GM03348 (cell line): ENCODE measurements at regions not wholly inside any gene's neighbourhood (a gene's known extent, or its start where the extent isn't known, plus 50 kb on each side); places are given as distances from the start of the nearest gene placed in this dataset.
A peak's percentile ranks its signal among the peaks of the same experiment; 100 is the strongest.

Experiments
- DNase-seq: peaks from one replicate; pipeline ENCODE4 v3.0.0; 2012; ENCODE audit warnings: low spot score

- no peak for DNase-seq
Measured at GRCh38 chr15:93200837-93201226, 111.8 kb upstream of the RGMA start.

DNA sequence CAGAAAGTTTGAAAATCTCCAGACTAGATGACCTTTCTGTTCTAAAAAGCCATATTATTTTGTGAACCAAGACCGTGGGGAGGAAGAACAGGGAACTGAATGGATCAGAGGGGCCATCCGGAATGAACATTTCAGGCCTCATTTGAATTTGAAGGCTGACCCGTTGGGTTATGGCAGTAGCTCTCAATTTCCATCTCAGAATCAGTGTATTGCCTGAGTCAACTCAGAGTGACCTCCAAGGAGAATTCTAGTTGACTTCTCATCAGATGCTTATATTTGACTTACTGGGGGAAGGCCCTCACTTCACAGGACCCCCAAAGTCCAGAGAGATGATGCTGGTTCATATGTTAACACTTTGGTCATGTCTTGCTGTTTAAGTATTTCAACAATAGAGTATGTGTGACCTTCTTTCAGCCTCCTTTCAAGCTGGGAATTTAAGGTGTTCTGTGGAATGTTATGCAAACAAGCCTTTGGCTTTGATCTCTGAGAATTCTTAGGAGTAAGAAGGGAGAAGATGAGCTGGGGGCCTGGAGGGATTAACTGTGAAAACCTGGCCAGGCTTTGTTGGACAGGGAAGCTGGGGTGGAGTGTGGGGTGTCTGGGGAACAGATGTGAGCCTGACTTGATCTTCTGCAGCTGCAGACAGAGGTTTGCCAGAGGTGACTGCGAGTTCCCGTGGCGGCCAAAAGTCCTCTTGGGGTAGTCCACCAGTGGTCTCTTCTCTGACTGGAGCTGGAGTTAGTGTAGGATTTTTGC, 111.2 kb upstream of the RGMA start:
- no peak for DNase-seq

DNA sequence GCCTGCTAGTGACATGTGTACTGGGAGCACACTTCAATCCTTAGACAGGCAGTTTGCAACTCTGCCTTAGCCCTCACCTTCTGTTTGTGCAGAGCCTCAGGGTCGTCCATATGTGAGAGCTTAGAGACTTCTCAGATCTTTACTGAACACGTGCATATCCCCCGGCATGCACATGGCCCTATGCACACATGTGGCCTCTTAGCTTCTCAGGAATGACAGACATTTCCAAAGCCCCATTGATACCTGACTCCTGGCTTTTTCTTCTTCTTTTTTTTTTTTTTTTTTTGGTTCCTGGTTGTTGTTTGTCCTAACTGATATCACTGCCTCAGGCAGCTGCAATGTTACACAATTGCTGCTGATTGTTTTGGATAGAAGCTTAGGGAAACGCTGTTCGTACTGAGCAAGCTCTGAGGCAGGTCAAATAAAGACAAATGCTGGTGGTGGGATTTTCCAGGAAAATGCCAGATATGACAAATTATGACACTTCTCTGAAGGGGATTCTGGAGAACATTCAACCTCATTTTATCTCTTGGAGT, 107.2 kb upstream of the RGMA start:
- no peak for DNase-seq

DNA sequence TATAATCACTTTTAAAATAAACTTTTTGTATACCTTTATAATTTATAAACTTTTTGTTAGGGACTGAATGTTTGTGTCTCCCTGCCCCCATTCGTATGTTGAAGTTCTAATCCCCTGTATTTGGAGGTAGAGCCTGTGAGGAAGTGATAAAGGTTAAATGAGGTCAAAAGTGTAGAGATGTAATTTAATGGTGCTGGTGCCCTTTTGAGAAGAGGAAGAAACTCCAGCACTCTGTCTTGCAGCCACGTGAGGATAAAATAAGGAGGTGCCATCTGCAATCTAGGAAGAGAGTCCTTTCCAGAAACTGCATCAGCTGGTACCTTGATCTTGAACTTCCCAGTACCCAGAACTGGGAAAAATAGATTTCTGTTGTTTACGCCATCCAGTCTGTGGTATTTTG, 106.1 kb upstream of the RGMA start:
- DNase-seq = no peak

DNA sequence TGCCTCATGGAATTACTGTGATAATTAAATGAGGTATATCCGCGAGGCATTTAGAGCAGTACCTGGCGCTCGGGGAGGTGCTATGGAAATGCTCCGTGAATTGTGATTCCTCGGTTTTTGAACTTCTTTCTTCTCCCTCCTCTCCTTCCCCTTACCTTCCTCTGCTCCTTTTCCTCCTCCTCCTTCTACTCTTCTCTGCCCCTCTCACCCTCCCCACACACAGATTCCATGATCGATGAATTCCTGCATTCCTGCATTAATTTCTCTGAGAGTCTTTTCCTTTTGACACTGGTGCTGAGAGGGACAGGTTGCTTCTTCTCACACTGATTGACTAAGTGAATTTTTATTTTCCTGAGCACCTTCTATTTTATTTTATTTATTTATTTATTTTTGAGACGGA, 101.2 kb upstream of the RGMA start:
- no peak for DNase-seq

DNA sequence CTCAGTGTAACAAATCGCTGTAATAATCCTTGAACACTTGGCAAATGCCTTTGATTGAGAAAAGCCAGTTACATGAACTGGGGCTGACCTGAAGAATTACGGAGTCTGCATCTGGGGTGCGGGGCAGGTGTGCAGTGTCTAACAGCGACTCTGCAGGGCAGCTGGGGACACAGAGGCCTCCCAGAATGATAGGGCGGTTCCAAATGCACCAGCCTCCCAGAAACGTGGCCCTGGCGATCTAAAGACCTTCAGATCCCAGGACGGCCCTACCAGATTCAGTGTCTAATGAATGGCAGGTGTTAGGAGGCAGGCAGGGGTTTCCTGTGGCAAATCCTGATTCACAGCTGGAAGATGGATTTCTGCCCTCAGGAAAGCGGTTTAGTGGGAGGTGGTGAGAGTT, 100.5 kb upstream of the RGMA start:
- DNase-seq = no peak

GRCh38 chr15:93188236-93188635, 99.2 kb upstream of the RGMA start:
- DNase-seq = no peak

- no peak for DNase-seq
Measured at GRCh38 chr15:93185796-93186195, 96.8 kb upstream of the RGMA start.

GRCh38 chr15:93182703-93183205, 93.7 kb upstream of the RGMA start:
- no peak for DNase-seq

GRCh38 chr15:93180656-93181055, 91.6 kb upstream of the RGMA start:
- DNase-seq = no peak

- no peak for DNase-seq
Measured at GRCh38 chr15:93180128-93180527, 91.1 kb upstream of the RGMA start.

DNA sequence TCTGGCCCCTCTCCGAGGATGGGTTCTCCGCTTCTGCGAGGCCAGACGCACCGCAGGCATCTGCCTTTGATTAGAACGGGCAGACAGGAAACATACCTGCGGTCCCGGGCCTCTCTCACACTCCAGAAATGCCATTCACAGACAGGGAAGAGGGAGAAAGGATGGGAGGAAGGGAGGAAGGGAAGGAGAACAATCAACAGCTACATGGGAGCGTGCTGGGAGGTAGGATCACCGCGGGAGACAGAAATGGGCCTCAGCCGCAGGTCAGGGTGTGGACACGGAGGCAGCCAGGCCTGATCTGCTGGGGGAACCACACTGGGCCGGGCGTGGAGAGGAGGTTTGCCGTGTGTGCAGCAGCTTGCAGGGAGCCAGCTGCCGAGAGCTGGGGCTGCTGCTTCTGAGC, 90.7 kb upstream of the RGMA start:
- DNase-seq = no peak

DNA sequence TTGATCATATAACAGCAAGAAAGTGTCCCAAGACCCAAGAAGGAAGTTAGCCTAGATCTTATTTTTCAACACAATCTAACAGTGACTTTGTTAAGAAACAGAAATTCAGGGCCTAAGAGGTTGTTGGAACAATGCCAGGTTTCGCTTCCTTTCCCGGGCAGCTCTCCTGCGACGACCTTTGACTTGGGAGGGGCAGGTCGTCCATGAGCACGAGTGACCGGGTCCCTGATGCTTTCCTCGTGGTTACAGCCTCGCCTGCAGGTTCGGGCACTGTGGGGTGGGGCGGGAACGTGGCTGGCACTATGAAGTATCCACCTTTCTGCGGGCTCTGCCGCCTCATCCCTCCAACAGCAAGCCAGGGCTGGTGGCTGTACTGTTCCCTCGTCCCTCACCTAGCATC, 90.1 kb upstream of the RGMA start:
- no peak for DNase-seq

DNA sequence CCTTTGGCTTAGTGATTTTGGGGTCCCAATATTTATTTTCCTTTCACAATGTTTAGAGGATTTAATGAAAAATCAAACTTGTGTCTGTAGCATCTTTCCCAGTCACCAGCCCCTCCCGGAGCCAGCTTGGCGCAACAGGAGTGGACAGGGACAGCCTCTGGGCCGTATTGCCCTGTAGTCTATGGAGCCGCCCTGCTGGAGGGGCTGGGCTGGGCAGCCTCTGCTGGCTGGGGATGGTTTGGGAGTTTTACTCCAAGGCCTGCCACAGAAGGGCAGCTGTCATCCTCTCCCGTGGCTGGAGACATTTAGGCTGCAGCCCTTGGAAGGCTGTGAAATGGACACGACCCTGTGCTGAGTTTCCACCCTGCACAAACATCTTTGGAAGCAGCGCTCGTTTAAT, 89.4 kb upstream of the RGMA start:
- DNase-seq = no peak

GRCh38 chr15:93176065-93176464, 87.1 kb upstream of the RGMA start:
- no peak for DNase-seq

DNA sequence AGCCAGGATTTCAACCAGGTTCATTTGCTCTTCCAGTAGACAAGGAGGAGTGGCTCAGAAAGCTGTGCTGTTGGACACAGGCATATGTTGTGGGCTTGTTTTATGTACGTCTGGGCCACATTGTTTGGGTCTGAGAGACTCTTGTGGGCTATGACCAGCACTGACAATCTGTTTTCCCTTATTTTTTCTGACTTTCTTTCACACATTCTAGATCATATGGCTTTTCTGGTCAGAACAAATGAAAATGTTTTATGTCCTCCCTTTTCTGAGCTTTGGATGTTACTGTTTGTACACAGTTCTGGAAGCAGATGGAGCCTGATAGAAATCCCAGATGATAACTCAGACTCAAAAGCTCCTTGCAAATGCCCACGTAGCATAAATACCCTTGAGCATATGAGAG, 85.8 kb upstream of the RGMA start:
- DNase-seq = no peak

GRCh38 chr15:93173369-93173768, 84.4 kb upstream of the RGMA start:
- peak; percentile 40 for DNase-seq

- no peak for DNase-seq
Measured at GRCh38 chr15:93171476-93171875, 82.5 kb upstream of the RGMA start.

DNA sequence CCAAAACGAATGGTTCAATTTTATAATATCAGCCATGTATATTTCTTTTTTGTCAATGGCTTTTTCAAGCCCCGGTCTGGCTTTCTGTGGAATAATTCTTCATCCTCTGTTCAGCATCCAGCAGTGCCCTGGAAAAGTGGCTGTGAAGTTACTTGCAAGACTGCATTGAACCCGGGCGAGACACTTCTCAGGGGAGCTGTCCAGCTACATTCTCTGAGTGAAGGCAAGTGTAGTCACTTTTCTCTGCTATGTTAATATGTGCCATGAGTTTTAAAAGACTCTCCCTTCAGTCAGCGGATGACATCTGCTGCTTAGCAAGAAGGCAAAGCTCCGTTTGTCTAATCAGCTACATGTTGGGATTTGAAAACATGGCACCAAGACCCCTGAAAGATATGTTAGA, 81.3 kb upstream of the RGMA start:
- no peak for DNase-seq

DNA sequence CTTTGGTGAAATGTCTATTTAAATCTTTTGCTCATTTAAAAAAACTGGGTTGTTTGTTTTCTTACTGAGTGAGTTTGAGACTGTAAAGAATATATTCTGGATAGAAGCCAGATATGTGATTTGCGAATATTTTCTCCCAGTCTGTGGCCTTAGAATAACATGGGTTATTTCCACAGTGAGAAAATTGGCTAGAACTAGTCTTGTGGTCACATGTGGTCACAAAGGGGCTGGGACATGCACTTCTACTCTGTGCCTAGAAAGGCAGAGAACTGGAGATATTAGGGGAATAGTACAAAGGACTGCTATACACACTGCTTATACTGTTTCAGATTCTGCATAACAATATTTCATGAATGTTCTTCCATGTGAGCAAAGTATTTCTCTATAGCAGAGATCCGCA, 79.9 kb upstream of the RGMA start:
- DNase-seq = no peak

GRCh38 chr15:93167291-93167690, 78.3 kb upstream of the RGMA start:
- DNase-seq = no peak

GRCh38 chr15:93166675-93167074, 77.7 kb upstream of the RGMA start:
- no peak for DNase-seq

DNA sequence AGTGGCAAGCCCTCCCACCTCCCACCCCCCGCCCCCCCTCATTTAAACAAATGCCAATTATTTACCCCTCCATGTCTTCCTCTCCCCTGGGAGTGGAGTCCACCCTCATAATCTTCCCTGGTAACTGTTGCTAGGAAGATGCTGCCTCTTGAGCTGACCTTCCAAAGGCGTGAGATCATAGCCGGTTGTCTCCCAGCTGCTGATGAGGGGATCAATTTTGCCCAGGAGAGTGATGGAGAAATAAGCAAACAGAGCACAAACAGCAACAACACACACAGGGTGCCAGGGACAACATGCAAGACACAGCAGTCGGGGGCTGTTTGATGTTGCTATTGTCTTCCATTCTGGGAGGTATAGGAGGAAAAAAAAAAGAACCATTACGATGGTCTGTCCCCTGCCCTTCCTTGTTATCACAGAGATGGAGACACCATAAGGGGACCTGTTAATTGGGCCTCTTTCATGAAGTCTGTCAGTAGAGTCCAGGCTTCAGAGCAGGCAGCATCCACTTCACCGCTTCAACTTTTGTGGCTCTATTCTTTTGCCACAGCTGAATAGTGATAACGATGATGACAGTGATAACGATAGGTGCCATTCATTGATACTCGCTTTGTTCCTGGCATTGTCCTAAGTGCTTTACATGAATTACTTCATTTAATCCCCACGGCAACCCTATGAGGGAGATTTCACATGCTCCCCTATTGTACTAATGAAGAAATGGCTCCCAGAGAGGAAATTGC, 76.9 kb upstream of the RGMA start:
- DNase-seq = no peak
